NCI-H1092 (cell line): ENCODE measurements at regions not wholly inside any gene's neighbourhood (a gene's known extent, or its start where the extent isn't known, plus 50 kb on each side); places are given as distances from the start of the nearest gene placed in this dataset.

Source experiments
- DNase-seq: peaks from one replicate; lab custom pipeline; 2025; lab: John Stamatoyannopoulos, UW

DNA sequence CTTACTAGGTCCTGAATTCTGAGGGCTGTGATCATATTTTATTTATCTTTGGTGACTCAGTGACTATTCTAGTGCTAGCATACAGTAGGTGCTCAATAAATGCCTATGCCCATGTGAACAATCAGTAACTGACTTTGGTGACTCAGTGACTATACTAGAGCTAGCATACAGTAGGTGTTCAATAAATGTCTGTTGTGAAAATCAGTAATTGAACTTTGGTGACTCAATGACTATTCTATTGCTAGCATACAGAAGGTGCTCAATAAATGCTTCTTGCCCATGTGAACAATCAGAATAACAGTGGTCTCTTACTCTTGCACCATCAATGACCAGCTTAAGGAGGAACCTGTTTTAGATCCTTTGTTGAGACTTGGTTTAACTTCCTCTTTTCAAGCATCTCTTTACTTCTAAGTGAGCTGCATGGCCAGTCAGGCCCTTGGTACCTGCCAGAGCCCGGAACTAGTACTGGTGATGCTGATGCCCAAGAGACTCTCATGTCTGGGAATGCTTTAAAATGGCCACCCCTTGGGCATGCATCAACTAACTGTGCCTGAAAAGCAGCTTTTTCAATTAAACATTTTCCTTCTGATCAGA is 214.9 kb upstream of the SPRED2 start:
- DNase-seq = no peak

DNA sequence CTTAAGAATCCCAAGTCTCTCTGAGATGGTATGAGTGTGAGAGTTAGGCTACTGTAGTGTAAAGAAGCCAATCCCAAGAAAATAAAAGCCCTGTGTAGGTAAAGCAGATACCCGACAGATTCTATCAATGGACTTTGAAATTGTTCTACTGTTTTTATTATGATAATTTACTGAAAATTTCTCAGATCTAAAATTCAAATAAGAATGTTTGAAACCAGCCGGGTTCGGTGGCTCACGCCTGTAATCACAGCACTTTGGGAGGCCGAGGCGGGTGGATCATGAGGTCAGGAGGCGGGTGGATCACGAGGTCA is 208.3 kb upstream of the SPRED2 start:
- DNase-seq = no peak

DNA sequence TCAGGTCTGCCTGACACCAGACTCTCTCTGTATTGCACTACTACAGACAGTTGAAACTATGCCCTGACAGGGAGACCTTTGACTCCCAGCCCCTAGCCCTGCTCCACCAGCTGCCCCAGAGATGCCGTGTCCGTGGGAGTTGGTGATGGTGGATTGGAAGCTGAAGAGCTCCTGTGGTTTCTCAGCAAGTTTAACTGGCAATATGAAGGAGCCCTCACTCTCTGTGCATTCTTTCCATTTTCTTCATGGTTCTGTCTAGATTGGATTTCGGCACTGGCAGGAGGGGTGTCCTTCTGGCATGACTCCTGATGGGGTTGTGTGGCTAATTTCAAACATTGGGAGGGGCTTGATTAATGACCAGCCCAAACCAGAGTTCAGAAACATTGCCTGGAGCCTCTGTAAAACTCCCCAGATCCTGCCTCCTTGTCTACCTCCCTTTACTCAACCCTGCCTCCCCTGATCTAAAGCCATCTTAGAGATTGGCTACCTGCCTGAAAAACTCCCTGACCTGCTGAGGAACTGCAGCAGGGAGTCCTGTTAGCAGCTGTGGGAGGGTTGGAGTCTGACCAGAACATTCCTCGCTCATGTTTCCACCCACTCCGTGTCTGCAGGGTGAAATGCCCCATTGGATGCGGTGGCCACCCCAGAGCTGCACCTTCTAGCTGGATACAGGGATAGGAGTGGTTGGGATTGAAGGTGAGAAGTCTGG is 206.9 kb upstream of the SPRED2 start:
- DNase-seq = no peak

DNA sequence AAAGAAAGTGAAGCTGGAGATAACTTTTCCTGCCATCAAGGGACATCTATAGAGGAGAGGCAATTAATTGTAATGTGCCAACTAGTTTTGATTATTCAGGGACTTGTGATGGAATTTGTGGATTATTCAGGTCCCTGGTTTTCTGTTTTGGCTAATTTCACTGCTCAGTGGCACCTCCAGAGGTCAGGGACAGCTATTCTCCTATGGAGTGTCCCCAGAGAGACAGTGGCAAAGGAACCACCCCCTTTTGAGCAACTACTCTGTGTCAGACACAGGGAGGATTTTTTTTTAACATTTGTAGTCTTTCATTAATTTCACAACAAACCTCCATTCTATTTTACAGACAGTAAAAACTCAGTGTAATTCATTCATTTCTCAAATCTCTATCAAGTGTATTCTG is 206.0 kb upstream of the SPRED2 start:
- no peak for DNase-seq

DNA sequence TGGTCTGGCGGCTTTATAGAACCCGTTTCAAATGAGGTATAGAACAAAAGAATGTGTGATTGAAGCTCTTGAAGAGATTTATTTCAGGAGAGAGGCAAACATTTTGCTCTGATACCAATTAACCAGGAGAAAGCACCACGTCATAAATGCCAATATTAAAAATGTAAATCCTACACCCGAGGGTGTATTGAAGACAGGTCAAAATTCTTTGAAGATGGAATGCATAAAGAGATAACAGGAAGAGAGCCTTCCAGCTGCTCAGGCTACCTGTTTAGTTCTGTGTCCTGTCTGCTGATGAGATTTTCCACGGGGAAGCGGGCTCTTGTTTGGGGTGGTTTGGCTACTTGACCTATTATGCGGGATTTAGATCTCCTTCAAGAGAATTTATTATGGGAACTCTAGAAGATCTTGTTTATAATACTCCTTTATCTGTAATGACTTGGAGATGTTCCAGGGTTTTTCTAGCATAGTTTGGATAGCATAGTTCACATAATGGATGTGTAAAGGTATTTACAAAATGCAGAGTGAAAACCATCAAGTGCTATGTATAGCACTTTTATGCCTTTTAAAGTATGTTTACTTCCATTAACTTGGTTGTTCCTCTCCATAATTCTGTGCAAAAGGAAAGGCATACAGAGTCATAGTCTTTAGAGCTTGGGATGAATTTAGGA is 204.5 kb upstream of the SPRED2 start:
- no peak for DNase-seq

DNA sequence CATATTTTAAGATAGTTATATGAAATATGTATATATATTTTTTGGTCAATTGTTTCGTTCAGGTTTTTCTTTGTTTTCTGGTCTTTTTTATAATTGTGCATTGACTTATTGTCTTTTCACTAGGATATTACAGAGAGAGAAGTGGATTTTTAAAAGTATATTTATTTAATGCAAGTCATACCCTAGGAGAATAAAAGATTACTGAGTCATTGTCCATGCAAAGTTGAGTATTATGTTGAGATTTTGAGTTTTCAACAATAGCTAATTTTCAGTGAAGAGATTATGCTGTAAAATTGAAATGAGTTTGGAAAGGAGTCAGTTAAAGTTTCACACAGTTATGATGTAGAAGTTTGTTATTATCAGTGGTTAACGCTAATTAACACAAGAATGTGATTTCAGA is 203.6 kb upstream of the SPRED2 start:
- DNase-seq = no peak

DNA sequence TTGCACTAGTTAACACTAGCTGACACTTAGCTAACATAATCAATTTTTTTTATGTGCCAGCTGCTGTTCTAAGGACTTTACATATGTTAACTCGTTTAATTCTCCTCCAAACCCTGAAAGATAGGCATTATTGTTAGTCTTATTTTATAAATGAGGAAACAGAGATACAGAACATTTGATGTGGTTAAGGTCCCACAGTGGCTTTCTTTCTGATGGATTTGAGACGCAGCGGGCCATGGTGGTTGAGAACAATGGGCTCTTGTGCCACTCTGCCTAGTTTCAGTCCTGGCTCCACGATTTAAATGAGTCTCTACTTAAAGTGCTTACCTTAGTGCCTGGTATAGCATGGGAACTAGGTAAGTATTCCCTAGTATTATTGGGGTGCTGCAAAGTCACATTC is 201.9 kb upstream of the SPRED2 start:
- no peak for DNase-seq

DNA sequence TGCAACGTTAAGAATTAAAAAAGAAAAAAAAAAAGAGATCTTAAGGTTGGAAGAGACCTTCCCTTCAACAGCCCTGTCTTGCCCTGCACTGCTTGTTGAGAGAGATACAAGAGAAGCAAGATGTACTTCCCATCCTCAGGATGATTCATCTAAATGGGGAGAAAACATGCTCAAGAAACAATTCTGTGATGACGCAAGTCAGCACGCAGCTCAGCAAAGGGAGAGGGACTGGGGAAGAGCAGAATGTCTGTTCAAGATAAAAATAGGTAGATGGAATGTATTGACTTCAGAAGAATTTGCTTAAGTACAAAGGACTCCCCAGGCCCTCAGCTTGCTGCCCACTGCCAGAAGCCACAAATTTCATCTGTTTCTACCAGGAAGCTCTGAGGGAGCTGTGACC is 198.2 kb upstream of the SPRED2 start:
- no peak for DNase-seq

DNA sequence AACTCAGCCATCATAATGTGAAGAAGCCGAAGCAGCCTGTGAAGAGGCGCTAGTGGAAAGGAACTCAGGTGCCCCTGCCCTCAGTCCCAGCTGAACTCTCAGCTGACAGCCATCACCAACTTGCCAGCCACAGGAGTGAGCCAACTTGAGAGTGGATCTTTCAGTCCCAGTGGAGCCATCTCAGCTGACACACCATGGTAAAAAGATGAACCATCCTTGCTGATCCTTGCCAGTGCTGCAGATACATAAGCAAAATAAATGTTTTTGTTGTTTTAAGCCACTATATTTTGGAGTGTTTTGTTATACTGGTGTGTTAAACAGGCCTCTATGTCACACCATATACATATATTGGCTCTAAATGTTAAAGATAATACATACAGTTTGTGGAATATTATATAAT is 195.8 kb upstream of the SPRED2 start:
- DNase-seq = no peak

DNA sequence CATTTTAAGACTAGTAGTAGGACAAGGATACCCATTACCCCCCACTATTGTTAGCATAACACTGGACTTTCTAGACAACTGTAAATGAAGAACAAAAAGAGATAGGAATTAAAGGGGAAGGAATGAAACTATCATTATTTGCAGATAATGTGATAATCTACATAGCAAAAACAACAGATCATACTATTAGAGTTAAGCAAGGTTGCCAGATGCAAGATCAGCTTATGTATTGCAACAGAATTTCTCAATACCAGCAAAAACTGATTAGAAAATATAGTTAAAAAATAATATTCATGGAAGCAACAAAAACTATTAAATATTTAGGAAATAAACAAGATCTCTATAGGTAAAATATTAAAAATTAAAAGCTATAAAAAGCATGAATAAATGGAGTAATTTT is 194.4 kb upstream of the SPRED2 start:
- DNase-seq = no peak

DNA sequence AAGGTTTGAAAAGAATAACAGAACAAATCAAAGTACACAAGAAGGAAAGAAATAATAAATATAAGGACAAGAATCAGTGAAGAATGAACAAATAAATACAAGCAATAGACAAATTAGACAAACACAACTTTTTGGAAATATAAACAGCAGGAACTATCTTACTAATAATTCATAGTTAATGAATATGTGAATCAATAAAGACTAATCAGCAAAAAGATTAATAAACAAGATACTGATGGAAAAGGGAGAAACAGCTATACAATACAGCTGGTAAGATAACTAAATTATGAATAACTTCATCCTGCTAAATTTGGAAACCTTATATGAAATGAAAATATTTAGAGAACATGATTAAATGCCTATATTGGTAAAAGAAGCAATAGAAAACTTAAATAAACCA is 193.6 kb upstream of the SPRED2 start:
- no peak for DNase-seq

DNA sequence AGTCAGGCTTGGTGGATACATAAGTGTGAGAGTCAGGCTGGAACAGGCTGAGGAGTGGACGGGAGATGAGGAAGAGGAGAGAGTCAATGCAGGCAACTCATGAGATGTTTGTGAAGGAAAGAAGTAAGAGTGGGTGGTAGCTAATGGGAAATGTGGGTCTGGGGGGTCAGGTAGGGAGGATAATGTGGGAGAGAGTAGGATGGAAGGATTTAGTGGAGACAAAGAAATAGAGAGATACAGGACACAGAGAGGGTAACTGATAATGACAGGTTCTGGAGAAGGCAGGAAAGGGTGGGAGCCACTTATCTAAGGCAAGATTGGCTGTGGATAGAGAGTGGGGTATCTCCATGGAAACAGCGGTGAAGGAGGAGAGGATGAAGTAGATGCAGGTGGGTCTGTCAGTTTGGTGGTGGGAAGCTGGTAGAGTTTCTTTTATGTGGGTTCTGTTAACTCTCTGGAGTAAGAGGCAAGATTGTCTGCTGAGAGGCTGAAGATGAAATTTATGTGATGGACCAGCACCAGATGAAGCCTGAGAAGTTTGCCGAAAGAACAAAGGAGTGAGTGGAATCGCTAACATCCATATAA is 190.6 kb upstream of the SPRED2 start:
- DNase-seq = no peak

DNA sequence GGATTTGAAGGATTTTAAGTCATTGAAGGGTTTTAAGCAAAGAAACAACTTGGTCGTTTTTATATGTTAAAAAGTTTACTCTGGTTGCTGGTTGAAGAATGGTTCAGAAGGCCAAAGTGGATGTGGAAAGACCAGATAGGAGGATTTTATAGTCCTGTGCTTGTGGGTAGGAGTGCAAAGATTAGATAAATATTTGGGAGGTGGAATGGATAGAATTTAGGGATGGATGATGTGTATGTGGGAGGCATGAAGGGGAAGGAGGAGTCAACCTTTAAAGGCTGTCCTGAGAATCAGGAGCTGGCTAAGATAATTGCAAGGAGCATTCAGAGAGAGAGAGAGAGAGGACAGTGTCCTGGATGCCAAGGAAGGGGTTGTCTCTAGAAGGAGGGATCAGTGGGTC is 190.1 kb upstream of the SPRED2 start:
- DNase-seq = no peak

DNA sequence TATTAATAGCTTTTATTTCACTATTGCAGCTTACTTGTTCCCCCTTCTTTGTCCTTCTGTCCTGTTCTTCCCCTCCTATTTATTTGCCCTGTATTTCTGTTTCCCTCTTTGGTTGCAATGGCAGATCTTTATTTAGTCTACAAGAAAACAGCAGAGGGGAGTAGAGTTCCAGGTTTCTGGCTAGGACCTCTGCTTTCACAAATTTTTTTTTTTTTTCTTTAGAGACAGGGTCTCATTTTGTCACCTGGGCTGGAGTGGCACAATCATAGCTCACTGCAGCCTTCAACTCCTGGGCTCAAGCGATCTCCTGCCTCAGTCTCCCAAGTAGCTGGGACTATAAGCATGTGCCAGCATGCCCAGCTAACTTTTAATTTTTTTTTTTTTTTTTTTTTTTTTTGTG is 188.1 kb upstream of the SPRED2 start:
- DNase-seq = no peak

DNA sequence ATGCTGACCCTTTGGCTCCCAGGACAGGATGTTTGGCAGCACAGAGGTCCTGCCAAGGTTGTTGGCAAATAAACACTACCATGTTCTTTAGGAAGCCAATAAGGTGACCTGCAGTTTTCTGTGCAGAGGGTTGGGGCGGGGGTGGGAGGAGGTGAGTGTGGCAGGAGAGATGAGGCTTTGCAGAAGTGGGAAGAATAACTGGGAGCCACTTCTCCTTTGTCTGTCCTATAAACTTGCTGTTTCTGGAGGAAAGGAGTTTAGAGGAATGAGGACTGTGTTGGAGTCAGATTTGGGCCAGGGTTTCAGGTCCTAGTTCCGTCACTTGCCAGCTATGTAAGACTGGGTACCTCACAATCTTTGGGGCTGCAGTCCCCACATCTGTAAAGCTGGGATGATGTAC is 187.6 kb upstream of the SPRED2 start:
- DNase-seq = no peak

DNA sequence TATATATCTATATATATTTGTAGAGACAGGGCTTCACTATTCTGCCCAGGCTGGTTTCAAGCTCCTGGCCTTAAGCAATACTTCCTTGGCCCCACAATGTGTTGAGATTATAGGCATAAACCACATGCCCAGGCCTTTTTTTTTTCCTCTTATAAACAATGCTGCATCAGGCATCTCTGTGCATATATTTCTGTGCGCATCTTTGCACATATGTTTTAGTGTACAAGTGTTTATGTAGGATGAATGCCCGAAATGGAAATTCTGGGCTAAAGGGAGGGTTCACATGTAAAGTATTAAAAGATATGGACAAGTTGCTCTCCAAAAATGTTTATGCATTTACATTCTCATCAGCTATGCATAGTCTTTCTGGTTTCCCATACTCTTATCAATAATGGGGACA is 183.2 kb upstream of the SPRED2 start:
- no peak for DNase-seq

DNA sequence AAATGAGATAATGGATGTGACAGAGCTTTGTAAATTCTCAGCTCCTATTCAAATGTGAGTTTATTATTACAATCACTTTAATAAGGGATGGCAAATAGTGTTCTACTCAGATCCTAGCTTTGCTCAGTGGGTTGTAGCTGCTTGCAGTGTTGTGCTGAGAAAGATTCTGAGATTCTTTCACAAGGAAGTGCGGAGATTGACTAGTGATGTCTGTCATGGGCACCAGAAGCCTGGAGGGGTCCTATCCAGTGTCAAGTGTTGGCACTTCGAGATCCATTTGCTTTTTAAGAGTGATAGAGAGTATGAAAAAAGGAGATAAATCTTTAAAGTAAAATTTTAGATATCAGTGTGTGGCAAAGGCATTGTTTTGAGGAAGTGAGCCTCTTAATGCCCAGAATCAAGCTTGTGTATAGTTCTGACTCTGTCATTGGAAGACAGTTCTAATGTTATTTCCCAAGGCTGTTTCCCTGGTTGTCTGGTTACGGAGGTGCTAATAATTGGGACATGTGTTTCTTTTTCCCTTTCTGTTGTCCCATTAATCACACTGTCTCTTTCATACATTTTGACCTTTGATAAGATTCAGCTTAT is 181.7 kb upstream of the SPRED2 start:
- no peak for DNase-seq

DNA sequence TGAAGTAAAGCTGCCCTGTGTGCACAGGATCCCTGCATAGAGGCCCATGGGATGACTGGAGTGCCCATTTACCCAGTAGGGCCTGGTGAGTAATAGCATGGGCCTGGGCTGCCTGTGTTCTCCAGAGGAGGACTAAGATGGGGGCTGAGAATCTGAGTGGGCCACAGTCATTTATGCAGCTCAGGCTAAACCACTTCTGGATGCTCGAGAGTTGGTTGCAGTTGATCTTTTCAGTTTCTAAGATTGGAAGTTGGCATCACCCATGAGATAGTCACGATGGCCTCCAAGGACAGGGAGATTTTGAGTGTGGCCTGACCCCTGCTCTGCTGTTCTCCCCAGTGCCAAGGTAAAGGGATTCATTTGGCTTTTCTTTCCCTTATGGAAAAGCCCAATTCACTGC is 179.1 kb upstream of the SPRED2 start:
- no peak for DNase-seq

DNA sequence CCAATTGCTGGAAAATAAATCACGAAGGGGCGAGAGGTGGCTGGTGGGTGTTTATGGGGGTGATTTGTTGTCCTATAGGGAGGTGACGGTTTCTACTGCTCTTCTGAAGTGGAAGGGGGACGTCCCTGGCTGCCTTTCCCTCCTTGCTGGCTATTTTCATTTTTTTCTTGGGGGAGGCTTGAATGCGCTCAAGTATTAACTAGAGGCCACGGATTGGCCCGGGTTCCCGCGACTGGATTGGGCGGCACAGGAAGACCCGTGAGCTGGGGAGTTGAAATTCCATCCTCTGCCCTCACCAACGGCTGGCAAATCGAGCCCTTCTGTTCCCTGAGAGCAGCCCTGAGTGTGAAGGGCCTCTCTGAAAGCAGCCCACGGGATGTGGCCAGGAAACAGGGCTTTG is 176.5 kb upstream of the SPRED2 start:
- no peak for DNase-seq

DNA sequence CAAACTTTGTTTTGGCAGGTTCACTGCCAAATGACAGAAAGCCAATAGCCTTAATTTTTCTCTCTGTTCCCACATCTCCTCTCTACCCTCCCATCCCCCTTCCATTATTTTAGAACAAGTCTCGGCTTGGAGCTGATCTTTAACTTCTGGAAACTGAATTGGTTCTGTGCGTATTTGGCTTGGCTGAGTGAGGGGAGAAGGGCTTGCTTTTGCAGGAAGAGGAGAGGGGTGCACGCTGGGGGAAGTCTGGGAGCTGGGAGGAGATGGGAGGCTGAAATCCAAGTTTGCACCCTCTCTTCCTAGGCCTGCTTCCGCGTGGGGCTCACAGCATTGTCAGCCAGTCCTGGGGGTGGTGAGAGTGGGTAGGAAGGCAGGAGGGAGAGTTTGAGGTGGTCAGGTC is 176.1 kb upstream of the SPRED2 start:
- no peak for DNase-seq

DNA sequence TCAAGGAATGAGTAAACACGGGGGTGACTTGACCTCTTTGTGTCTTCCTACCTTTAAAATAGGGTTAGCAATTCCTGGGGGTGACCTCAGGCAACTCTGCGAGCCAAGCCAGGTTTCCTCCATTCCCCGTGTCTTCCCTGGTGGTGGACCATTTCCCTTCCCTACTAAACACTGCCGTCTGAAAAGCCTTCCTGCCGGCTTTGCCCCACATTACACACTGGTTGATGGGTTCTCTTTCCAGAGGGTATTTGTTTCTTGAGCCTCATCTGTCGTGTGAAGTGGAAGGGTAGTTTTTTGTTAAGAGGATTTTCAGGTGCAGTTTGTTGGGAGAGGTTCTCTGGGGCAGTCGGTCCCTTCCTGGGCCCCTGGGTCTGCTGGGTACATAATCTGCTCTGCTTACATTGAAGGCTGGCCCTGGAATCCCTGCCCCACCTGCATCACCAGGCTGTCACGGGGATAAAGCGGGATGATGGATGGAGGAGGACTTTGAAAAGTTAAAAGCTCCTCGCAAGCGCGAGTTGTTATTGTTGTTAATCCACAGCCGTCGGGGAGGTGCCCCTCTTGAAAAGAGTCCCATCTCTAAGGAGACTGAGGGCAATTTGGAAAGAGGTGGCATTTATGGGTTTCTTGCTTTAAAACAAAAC is 175.4 kb upstream of the SPRED2 start:
- no peak for DNase-seq

DNA sequence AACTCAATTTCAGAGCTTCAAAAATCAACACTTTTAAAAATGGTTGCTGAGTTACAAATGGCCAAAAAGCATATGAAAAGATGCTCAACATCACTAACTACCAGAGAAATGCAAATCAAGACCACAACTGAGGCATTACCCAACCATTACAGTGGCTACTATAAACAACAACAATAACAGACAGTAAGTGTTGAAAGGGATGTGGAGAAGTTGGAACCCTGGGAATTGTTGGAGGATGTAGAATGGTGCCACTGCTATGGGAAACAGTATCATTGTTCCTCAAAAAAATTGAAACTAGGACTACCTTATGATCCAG is 173.3 kb upstream of the SPRED2 start:
- no peak for DNase-seq
